Hepatocyte (in vitro differentiated cells): ENCODE measurements at regions not wholly inside any gene's neighbourhood (a gene's known extent, or its start where the extent isn't known, plus 50 kb on each side); places are given as distances from the start of the nearest gene placed in this dataset.
A peak's percentile ranks its signal among the peaks of the same experiment; 100 is the strongest.

Experiments
- DNase-seq: peaks from one replicate; pipeline ENCODE4 v3.0.0-alpha.2; 2016; ENCODE audit warnings: low spot score
- H2AFZ ChIP-seq: fragments of 200-600 bp; sonication (generic); 2 replicates; pipeline ENCODE4 v1.6.0; 2016; ENCODE audit warnings: antibody characterized with exemption, mild to moderate bottlenecking
- H3K27ac ChIP-seq: fragments of 200-600 bp; sonication (generic); 2 replicates; pipeline ENCODE4 v1.5.1; 2016; ENCODE audit warnings: mild to moderate bottlenecking
- H3K27me3 ChIP-seq: fragments of 200-600 bp; sonication (generic); 2 replicates; pipeline ENCODE4 v1.6.1; 2016
- H3K36me3 ChIP-seq: fragments of 200-600 bp; sonication (generic); replicated peaks from 2 replicates; pipeline ENCODE4 v1.5.1; 2016; ENCODE audit warnings: low read depth; ENCODE audit not compliant: insufficient read depth
- H3K4me1 ChIP-seq: fragments of 200-600 bp; sonication (generic); 2 replicates; pipeline ENCODE4 v1.5.1; 2016; ENCODE audit warnings: mild to moderate bottlenecking, moderate library complexity; ENCODE audit not compliant: insufficient read depth
- H3K4me2 ChIP-seq: fragments of 200-600 bp; sonication (generic); 2 replicates; pipeline ENCODE4 v1.6.0; 2016
- H3K4me3 ChIP-seq: fragments of 200-600 bp; sonication (generic); 2 replicates; pipeline ENCODE4 v1.5.1; 2016; ENCODE audit warnings: mild to moderate bottlenecking
- H3K79me2 ChIP-seq: fragments of 200-600 bp; sonication (generic); 2 replicates; pipeline ENCODE4 v1.6.0; 2017; ENCODE audit warnings: mild to moderate bottlenecking
- H3K9me2 ChIP-seq: fragments of 200-600 bp; sonication (generic); replicated peaks from 2 replicates; pipeline ENCODE4 v1.6.0; 2017; ENCODE audit warnings: mild to moderate bottlenecking; ENCODE audit not compliant: insufficient read depth
- H3K9me3 ChIP-seq: fragments of 200-600 bp; sonication (generic); 2 replicates; pipeline ENCODE4 v1.5.1; 2016; ENCODE audit warnings: low read depth, mild to moderate bottlenecking
- H4K20me1 ChIP-seq: fragments of 200-600 bp; sonication (generic); 2 replicates; pipeline ENCODE4 v1.6.0; 2016; ENCODE audit warnings: mild to moderate bottlenecking; ENCODE audit not compliant: insufficient read depth, poor library complexity, severe bottlenecking
- CTCF ChIP-seq: fragments of 200-600 bp; sonication (generic); IDR thresholded peaks from 2 replicates; pipeline ENCODE4 v1.5.1; 2016; ENCODE audit warnings: antibody characterized with exemption, mild to moderate bottlenecking; ENCODE audit not compliant: poor library complexity
- EZH2 ChIP-seq: fragments of 200-600 bp; sonication (generic); IDR thresholded peaks from 2 replicates; pipeline ENCODE4 v1.6.1; 2016; ENCODE audit warnings: antibody characterized with exemption, mild to moderate bottlenecking, borderline replicate concordance
- EZH2phosphoT487 ChIP-seq: fragments of 200-600 bp; sonication (generic); IDR thresholded peaks from one replicate; pipeline ENCODE4 v1.6.1; 2018; ENCODE audit warnings: antibody characterized with exemption, mild to moderate bottlenecking, low read depth, moderate library complexity; ENCODE audit not compliant: unreplicated experiment, severe bottlenecking
- WGBS: methylation state at CpG from one replicate; pipeline ENCODE4 v1.1.6; 2016; ENCODE audit warnings: low lambda C conversion rate; ENCODE audit errors: missing lambda C conversion rate; 5-methylcytosine and 5-hydroxymethylcytosine counted together

- TF ChIP-seq EZH2 (no peak), EZH2phosphoT487 (no peak), CTCF (no peak)
- DNase-seq = no peak
These were observed 217.8 kb downstream of the CHD9NB start for GRCh38 chr16:52834736-52835465.

GRCh38 chr16:52832771-52833170 lies 219.9 kb downstream of the CHD9NB start:
- H3K4me2 ChIP-seq = no peak overlapping the region
- 86% methylated on average over 2 of the region's 2 CpGs for WGBS
- no peak overlapping the region for H3K4me3 ChIP-seq
- H3K27ac ChIP-seq = no peak overlapping the region
- H4K20me1 ChIP-seq = no peaks in the 10 kb centered on the region
- TF ChIP-seq EZH2 (no peak), CTCF (no peak), EZH2phosphoT487 (no peak)
- no peaks in the 10 kb centered on the region for H3K4me1 ChIP-seq
- H3K79me2 ChIP-seq = no peaks in the 10 kb centered on the region
- DNase-seq = no peak
- H2AFZ ChIP-seq = no peak overlapping the region
- no peaks in the 10 kb centered on the region for H3K27me3 ChIP-seq
- no peaks in the 10 kb centered on the region for H3K36me3 ChIP-seq
- no peaks in the 10 kb centered on the region for H3K9me2 ChIP-seq
- no peaks in the 10 kb centered on the region for H3K9me3 ChIP-seq

More at GRCh38 chr16:52834736-52835465, 217.8 kb downstream of the CHD9NB start:
- no peak overlapping the region for H2AFZ ChIP-seq
- H3K9me2 ChIP-seq = no peaks in the 10 kb centered on the region
- H3K9me3 ChIP-seq = no peaks in the 10 kb centered on the region
- H3K4me3 ChIP-seq = no peak overlapping the region
- H3K4me1 ChIP-seq = no peaks in the 10 kb centered on the region
- WGBS = 82% methylated on average over 5 of the region's 5 CpGs
- H3K4me2 ChIP-seq = no peak overlapping the region
- H3K79me2 ChIP-seq = no peaks in the 10 kb centered on the region
- H3K27ac ChIP-seq = no peak overlapping the region
- H3K36me3 ChIP-seq = no peaks in the 10 kb centered on the region
- no peaks in the 10 kb centered on the region for H4K20me1 ChIP-seq
- no peaks in the 10 kb centered on the region for H3K27me3 ChIP-seq

GRCh38 chr16:52827456-52827855 lies 225.2 kb downstream of the CHD9NB start:
- no peaks in the 10 kb centered on the region for H3K9me2 ChIP-seq
- H3K79me2 ChIP-seq = no peaks in the 10 kb centered on the region
- no peak for DNase-seq
- H3K4me1 ChIP-seq = no peaks in the 10 kb centered on the region
- H3K36me3 ChIP-seq = no peaks in the 10 kb centered on the region
- H3K9me3 ChIP-seq = no peaks in the 10 kb centered on the region
- no peaks in the 10 kb centered on the region for H3K27me3 ChIP-seq
- TF ChIP-seq EZH2phosphoT487 (no peak), CTCF (no peak), EZH2 (no peak)
- H2AFZ ChIP-seq = no peak overlapping the region
- no peaks in the 10 kb centered on the region for H4K20me1 ChIP-seq
- no peak overlapping the region for H3K27ac ChIP-seq
- no peak overlapping the region for H3K4me2 ChIP-seq
- H3K4me3 ChIP-seq = no peak overlapping the region
- 69% methylated on average over 4 of the region's 4 CpGs for WGBS

- no peak overlapping the region for H3K4me2 ChIP-seq
- no peaks in the 10 kb centered on the region for H3K9me3 ChIP-seq
- no peaks in the 10 kb centered on the region for H4K20me1 ChIP-seq
- WGBS = 87% methylated on average over 5 of the region's 5 CpGs
- H3K79me2 ChIP-seq = no peaks in the 10 kb centered on the region
- no peak for TF ChIP-seq CTCF
- TF ChIP-seq EZH2phosphoT487 = no peak
- no peak for TF ChIP-seq EZH2
- no peaks in the 10 kb centered on the region for H3K36me3 ChIP-seq
- no peaks in the 10 kb centered on the region for H3K4me1 ChIP-seq
- H3K27me3 ChIP-seq = no peaks in the 10 kb centered on the region
- H3K27ac ChIP-seq = no peak overlapping the region
- H3K9me2 ChIP-seq = no peaks in the 10 kb centered on the region
- peak; percentile 21 for DNase-seq
- no peak overlapping the region for H3K4me3 ChIP-seq
- no peak overlapping the region for H2AFZ ChIP-seq
These were observed 226.8 kb downstream of the CHD9NB start for GRCh38 chr16:52825892-52826291.
